ENCODE measurements at regions not wholly inside any gene's neighbourhood (a gene's known extent, or its start where the extent isn't known, plus 50 kb on each side); places are given as distances from the start of the nearest gene placed in this dataset.

DNA sequence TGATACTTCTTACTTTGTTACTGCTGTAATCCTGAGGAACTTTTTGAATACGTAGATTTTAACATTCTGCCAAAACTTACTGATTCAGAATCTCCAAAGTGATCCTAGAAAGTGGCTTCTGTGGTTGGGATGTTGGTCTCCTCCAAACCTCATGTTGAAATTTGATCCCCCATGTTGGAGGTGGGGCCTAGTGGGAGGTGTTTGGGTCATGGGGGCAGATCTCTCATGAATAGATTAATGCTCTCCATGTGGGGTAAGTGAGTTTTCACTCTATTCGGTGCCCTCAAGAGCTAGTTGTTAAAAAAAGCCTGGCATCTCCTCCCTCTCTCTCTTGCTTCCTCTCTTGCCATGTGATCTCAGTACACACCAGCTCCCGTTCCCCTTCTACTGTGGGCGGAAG lies 329.9 kb downstream of the HRH4 start:
- ATAC-seq: no peak
- TF ChIP-seq ISL1 (CRISPR knock-in tag; IDR thresholded peaks at IDR 0.05) (no peak), ZC3H10 (CRISPR knock-in tag; IDR thresholded peaks at IDR 0.05) (no peak), PPARA (CRISPR knock-in tag; IDR thresholded peaks at IDR 0.05; ENCODE audit: borderline replicate concordance) (no peak), TOX (CRISPR knock-in tag; IDR thresholded peaks at IDR 0.05; ENCODE audit: borderline replicate concordance) (no peak), ARNTL (CRISPR knock-in tag; IDR thresholded peaks at IDR 0.05; ENCODE audit: borderline replicate concordance, low read depth) (no peak), ZFP30 (CRISPR knock-in tag; IDR thresholded peaks at IDR 0.05) (no peak), POU6F1 (CRISPR knock-in tag; IDR thresholded peaks at IDR 0.05; ENCODE audit: borderline replicate concordance, low read depth) (no peak)
- TF ChIP-seq, protein P1, sequence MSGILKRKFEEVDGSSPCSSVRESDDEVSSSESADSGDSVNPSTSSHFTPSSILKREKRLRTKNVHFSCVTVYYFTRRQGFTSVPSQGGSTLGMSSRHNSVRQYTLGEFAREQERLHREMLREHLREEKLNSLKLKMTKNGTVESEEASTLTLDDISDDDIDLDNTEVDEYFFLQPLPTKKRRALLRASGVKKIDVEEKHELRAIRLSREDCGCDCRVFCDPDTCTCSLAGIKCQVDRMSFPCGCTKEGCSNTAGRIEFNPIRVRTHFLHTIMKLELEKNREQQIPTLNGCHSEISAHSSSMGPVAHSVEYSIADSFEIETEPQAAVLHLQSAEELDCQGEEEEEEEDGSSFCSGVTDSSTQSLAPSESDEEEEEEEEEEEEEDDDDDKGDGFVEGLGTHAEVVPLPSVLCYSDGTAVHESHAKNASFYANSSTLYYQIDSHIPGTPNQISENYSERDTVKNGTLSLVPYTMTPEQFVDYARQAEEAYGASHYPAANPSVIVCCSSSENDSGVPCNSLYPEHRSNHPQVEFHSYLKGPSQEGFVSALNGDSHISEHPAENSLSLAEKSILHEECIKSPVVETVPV (CRISPR knock-in tag; IDR thresholded peaks at IDR 0.05): no peak

- ATAC-seq: no peak
- no peak for TF ChIP-seq ZC3H10 (CRISPR knock-in tag; IDR thresholded peaks at IDR 0.05)
- no peak for TF ChIP-seq ZFP30 (CRISPR knock-in tag; IDR thresholded peaks at IDR 0.05)
- no peak for TF ChIP-seq BACH2 (CRISPR knock-in tag; IDR thresholded peaks at IDR 0.05; ENCODE audit: borderline replicate concordance)
- TF ChIP-seq GLIS3 (CRISPR knock-in tag; IDR thresholded peaks at IDR 0.05): no peak
- no peak for TF ChIP-seq PATZ1 (CRISPR knock-in tag; IDR thresholded peaks at IDR 0.05; ENCODE audit: borderline replicate concordance)
- no peak for TF ChIP-seq RARB (CRISPR knock-in tag; IDR thresholded peaks at IDR 0.05)
- no peak for TF ChIP-seq TSHZ2 (CRISPR knock-in tag; IDR thresholded peaks at IDR 0.05)
Measured at GRCh38 chr18:24791751-24792545, 331.5 kb downstream of the HRH4 start.

GRCh38 chr18:24793742-24794141 lies 333.3 kb downstream of the HRH4 start:
- TF ChIP-seq SNAI2 (CRISPR knock-in tag; IDR thresholded peaks at IDR 0.05) (no peak), PPARA (CRISPR knock-in tag; IDR thresholded peaks at IDR 0.05; ENCODE audit: borderline replicate concordance) (no peak), ZC3H10 (CRISPR knock-in tag; IDR thresholded peaks at IDR 0.05) (no peak), ZNF8 (CRISPR knock-in tag; IDR thresholded peaks at IDR 0.05) (no peak), ZFP30 (CRISPR knock-in tag; IDR thresholded peaks at IDR 0.05) (no peak), OSR1 (CRISPR knock-in tag; IDR thresholded peaks at IDR 0.05) (no peak), BACH2 (CRISPR knock-in tag; IDR thresholded peaks at IDR 0.05; ENCODE audit: borderline replicate concordance) (no peak), ZFP3 (CRISPR knock-in tag; IDR thresholded peaks at IDR 0.05) (no peak), ESRRG (CRISPR knock-in tag; IDR thresholded peaks at IDR 0.05) (no peak), ARNTL (CRISPR knock-in tag; IDR thresholded peaks at IDR 0.05; ENCODE audit: borderline replicate concordance, low read depth) (no peak), TSHZ2 (CRISPR knock-in tag; IDR thresholded peaks at IDR 0.05) (no peak), TCF4 (CRISPR knock-in tag; IDR thresholded peaks at IDR 0.05; ENCODE audit: borderline replicate concordance) (no peak), GLIS3 (CRISPR knock-in tag; IDR thresholded peaks at IDR 0.05) (no peak), ZNF565 (CRISPR knock-in tag; conservative IDR thresholded peaks at IDR 0.05; ENCODE audit: low read depth) (no peak), TOX (CRISPR knock-in tag; IDR thresholded peaks at IDR 0.05; ENCODE audit: borderline replicate concordance) (no peak), RARB (CRISPR knock-in tag; IDR thresholded peaks at IDR 0.05) (no peak), CSDC2 (CRISPR knock-in tag; IDR thresholded peaks at IDR 0.05) (no peak)
- TF ChIP-seq, protein P1 (CRISPR knock-in tag; IDR thresholded peaks at IDR 0.05): no peak
- ATAC-seq: no peak

Data from SK-N-SH treated with all-trans-retinoic acid at 6 μM for 48 hours (cell line).